ENCODE measurements at regions not wholly inside any gene's neighbourhood (a gene's known extent, or its start where the extent isn't known, plus 50 kb on each side); places are given as distances from the start of the nearest gene placed in this dataset.

GRCh38 chr18:33951031-33951430 lies 273.7 kb downstream of the NOL4 start:
- DNase-seq = no peak

- no peak for DNase-seq
Measured at GRCh38 chr18:33946336-33946735, 278.4 kb downstream of the NOL4 start.

- no peak for DNase-seq
Measured at GRCh38 chr18:33944493-33944892, 280.2 kb downstream of the NOL4 start.

GRCh38 chr18:33937270-33937816 lies 287.4 kb downstream of the NOL4 start:
- no peak for DNase-seq

- DNase-seq = no peak
Measured at GRCh38 chr18:33934258-33934657, 290.5 kb downstream of the NOL4 start.

- DNase-seq = peak; percentile 19
Measured at GRCh38 chr18:33928231-33928630, 296.5 kb downstream of the NOL4 start.

- DNase-seq = no peak
Measured at GRCh38 chr18:33924576-33924975, 300.1 kb downstream of the NOL4 start.

GRCh38 chr18:33923980-33924379 lies 300.7 kb downstream of the NOL4 start:
- peak; percentile 83 for DNase-seq

GRCh38 chr18:33918571-33918970 lies 306.1 kb downstream of the NOL4 start:
- DNase-seq = no peak

GRCh38 chr18:33916200-33916599 lies 308.5 kb downstream of the NOL4 start:
- no peak for DNase-seq

GRCh38 chr18:33914399-33914798 lies 310.3 kb downstream of the NOL4 start:
- no peak for DNase-seq

- no peak for DNase-seq
Measured at GRCh38 chr18:33906046-33906445, 318.7 kb downstream of the NOL4 start.

GRCh38 chr18:33901894-33902512 lies 322.7 kb downstream of the NOL4 start:
- no peak for DNase-seq

GRCh38 chr18:33900638-33901037 lies 322.6 kb downstream of the ASXL3 start:
- DNase-seq = no peak

GRCh38 chr18:33898427-33898826 lies 320.4 kb downstream of the ASXL3 start:
- no peak for DNase-seq

- DNase-seq = no peak
Measured at GRCh38 chr18:33878213-33878612, 300.2 kb downstream of the ASXL3 start.

GRCh38 chr18:33875029-33875565 lies 297.1 kb downstream of the ASXL3 start:
- no peak for DNase-seq

GRCh38 chr18:33873112-33873511 lies 295.1 kb downstream of the ASXL3 start:
- DNase-seq = no peak

- DNase-seq = peak; percentile 44
Measured at GRCh38 chr18:33871363-33872025, 293.5 kb downstream of the ASXL3 start.

GRCh38 chr18:33870059-33870458 lies 292.0 kb downstream of the ASXL3 start:
- DNase-seq = peak; percentile 33

GRCh38 chr18:33866386-33866785 lies 288.4 kb downstream of the ASXL3 start:
- DNase-seq = no peak

GRCh38 chr18:33863912-33864311 lies 285.9 kb downstream of the ASXL3 start:
- no peak for DNase-seq

GRCh38 chr18:33854827-33855139 lies 276.8 kb downstream of the ASXL3 start:
- no peak for DNase-seq

GRCh38 chr18:33854086-33854826 lies 276.2 kb downstream of the ASXL3 start:
- DNase-seq = no peak

All from eye (tissue), 1 donor.